Stimulated activated CD8-positive, alpha-beta memory T cell treated with anti-CD3 and anti-CD28 coated beads, Interleukin-4, amount 100 ng/mL, for 24 hours (primary cell): ENCODE measurements at regions not wholly inside any gene's neighbourhood (a gene's known extent, or its start where the extent isn't known, plus 50 kb on each side); places are given as distances from the start of the nearest gene placed in this dataset.
A peak's percentile ranks its signal among the peaks of the same experiment; 100 is the strongest.

Experiments used
- DNase-seq: peaks from one replicate; pipeline ENCODE4 v3.0.0-alpha.2; 2020; ENCODE audit warnings: low read depth

DNA sequence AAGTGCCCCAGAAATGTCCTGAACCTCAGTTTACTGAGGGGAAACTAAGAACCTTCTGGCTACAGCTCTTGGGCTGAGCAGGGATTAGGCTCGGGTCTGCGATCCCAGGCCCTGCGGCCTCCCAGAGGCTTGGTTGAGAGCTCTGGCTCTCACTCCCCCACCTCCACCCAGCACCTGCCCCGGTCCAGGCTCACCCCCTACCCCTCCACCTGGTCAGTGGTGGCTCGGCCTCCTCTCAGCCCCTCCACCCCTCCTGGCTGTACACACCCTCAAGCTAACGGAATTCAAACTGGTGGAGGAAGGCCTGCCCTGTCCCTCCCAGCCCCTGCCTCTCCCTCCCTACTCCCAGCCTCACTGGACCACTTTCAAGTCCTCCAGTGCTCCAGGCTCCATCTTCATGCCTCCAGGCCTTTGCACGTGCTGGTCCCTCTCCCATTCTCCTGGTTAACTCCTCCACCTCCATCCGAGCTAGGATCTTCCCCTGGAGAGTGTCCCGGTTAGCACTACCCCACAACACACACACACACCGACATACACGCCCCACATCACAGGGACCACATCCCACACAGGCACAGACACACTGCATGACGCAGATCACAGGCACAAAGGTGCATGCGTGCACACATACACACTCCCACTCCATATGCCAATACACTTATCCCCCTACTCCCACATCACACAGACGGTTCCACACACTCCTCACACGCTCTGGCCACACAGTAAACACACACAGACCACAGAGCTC lies 130.9 kb downstream of the C9orf50 start:
- no peak for DNase-seq

DNA sequence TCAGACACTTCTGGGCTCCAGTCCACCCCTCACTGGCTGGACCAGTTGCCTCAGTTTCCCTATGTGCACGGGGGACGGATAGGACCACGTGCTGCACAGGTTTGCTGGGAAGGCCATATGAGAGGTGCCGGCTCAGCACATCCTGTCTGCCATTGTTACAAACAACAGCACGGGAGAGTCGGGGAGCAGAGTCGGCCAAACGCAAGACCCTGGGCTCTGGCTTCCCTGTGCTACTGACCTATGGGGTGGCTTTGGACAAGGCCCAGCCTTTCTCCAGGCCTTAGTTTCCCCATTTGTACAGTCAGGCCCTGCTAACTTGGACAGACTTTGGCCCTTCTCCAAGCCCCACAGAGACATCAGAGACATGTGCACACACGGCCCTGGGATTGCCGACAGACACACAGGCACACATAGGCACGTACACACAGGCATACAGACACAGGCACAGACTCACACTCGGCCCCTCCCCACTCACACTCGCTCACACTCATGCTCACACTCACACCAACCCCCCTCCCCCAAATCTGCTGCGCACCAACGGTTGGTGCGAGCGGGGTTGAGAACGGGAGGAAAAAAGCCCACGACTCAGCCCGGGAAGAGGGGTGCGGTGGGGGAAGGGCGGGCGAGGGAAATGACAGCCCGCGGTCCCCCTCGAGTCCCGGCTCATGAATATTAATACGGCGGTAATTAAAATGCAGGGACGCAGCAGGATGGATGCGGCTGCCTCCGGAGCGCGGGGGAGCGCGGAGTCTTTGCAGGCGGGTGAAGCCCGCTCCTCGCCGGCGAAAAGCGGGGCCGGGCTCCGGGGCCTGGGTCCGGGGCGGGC lies 133.0 kb downstream of the C9orf50 start:
- DNase-seq, result peak; percentile 40

DNA sequence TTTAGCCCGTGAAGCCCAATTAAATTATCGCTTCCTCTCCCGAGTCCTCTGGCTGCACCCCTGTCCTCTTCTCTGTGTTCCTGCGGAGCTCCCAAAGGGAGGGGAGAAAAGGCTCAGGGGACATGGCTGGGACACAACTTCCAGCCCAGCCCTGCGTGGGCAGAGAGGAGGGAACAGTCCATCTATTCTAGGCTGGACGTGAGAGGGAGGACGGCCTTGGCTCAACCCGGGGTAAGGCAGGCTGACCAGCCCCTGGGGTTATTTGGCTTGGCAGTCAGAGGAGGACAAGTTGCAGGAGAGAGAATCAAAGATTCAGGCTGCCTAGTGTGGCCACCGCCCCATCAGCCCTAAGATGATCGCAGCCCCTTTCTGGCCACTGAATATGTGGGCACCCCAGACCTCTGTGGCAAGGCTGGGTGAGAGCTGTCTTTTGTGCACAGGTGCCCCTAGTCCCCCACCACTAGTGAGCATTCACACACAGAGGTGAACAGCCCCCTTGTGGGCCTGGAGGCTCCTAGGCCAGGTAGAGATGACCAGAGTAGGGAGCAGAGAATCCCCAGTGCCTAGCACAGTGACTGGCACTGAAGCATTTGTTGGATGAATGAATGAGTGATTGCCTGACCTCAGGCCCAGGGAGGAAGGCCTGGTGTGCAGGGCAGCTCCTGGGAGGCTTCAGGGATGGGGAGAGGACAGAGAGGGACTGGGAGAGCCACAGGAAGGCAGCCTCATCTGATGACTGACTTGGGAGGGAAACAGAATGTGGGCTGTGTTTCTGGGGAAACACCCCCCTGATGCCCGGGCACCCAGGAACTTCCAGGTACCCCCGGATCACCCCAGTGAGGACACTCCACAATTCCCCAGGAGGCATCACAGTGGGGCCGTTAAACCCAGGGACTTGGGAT lies 133.9 kb downstream of the C9orf50 start:
- no peak for DNase-seq

GRCh38 chr9:129485145-129485774 lies 135.6 kb downstream of the C9orf50 start:
- DNase-seq, result no peak

DNA sequence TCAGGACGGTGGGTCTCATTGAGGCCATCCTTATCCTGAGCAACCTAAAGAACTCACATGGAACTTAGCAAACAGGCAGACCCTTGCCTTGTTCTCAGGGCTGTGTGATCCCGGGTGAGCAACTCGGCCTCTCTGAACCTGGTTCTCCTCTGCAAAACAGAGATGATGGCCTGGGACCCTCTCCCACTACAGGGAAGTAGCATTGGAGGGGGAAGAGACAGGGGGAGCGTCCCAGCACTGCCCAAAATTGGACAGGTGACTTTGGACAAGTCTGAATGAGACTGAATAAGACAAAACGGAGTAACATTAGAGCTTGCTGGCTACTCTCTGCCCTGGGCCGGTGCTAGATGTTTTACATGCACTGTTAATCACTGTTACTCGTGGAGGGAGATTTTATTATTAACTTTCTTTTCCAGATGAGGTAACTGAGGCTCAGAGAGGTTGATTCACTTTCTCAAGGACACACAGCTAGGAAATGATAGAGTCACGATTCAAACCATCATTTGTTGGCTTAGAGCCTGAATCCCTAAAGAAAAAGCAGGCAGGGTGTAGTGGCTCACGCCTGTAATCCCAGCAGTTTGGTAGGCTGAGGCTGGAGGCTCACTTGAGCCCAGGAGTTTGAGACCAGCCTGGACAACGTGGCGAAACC lies 136.4 kb downstream of the C9orf50 start:
- DNase-seq, result no peak

DNA sequence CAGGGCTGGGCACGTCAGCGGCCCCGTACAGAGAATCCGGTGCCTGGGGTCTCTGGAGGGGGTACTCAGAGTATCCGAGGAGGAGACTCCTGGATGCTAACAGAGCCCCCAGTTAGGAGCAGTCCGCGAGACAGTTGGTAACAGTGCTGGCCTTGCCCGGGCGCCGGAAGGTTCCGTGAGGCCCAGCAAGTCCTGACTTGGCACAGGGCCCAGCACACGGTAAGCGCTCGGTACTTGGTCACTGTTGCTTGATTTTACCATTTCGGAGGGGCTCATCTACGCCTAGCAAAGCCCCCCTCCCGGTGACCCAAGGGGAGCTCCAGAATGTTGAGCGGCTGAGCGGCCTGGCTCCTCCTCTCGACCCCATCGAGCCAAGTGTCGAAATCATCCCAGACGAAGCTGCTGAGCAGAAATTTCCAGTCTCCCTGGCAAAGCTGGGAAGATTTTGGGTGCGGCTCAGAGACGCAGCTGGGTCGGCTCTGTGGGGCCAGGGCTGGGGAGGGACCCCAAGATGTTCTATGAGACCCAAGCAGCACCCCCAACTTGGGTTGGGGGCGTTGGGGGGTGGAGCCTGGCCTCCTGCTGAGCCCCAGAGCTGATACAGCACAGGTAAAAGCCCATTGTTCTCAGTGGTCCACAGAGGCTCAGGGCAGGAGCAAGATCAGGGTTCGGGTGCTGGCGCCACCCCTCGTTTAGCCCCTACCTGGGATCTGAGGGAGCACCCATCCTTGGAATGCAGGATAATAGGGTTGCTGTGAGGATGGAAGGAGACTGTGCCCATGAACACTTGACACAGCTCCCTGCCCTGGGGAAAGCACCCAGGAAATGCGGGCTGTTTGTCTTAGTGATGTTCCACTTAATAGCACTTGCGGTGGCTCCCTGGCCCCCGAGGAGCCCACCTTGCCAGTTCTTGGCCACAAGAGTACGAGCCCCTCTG lies 137.2 kb downstream of the C9orf50 start:
- DNase-seq, result no peak

- no peak for DNase-seq
These were observed 138.1 kb downstream of the C9orf50 start for GRCh38 chr9:129482521-129483414.

GRCh38 chr9:129481810-129482511 lies 138.9 kb downstream of the C9orf50 start:
- no peak for DNase-seq

GRCh38 chr9:129481424-129481809 lies 139.5 kb downstream of the C9orf50 start:
- no peak for DNase-seq

DNA sequence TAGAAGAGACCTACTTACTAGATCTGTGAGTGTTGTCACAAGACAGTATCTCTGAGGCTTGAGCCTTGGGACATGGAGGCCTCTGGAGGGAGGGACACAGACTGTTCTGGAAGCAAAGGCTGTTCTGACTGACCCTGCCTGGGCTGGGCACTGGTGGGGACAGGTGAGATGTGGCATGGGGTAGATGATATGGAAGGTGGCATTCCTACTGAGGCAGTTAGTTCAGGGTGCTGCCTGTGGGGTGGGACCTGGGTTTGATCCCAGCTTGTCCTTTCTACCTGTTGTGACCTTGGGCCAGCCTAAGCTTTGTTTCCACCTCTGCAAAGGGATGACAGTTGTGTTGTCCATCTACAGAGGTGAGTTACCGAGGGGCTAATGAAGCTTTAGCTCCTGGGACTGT lies 140.2 kb downstream of the C9orf50 start:
- DNase-seq, result no peak

DNA sequence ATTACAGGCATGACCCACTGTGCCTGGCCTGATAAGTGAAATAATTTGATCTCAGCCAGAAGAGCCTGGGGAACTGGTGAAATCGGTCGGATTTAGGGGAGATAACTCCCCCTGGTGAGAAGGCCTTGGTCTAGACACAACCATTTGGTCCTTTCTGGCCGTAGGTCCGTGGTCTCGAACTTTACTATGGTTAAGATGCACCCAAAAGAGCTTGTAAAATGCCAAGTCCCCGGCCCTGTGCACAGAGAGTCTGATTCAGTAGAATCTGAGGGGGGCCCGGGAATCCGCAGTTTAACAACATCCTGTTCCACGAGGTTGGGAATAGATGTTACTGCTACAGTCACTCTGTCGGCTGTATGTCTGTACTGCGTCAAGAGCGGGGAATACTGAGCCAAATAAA lies 140.7 kb downstream of the C9orf50 start:
- no peak for DNase-seq

GRCh38 chr9:129479631-129480011 lies 141.3 kb downstream of the C9orf50 start:
- no peak for DNase-seq

GRCh38 chr9:129478961-129479630 lies 141.8 kb downstream of the C9orf50 start:
- no peak for DNase-seq

GRCh38 chr9:129478461-129478860 lies 142.4 kb downstream of the C9orf50 start:
- no peak for DNase-seq

DNA sequence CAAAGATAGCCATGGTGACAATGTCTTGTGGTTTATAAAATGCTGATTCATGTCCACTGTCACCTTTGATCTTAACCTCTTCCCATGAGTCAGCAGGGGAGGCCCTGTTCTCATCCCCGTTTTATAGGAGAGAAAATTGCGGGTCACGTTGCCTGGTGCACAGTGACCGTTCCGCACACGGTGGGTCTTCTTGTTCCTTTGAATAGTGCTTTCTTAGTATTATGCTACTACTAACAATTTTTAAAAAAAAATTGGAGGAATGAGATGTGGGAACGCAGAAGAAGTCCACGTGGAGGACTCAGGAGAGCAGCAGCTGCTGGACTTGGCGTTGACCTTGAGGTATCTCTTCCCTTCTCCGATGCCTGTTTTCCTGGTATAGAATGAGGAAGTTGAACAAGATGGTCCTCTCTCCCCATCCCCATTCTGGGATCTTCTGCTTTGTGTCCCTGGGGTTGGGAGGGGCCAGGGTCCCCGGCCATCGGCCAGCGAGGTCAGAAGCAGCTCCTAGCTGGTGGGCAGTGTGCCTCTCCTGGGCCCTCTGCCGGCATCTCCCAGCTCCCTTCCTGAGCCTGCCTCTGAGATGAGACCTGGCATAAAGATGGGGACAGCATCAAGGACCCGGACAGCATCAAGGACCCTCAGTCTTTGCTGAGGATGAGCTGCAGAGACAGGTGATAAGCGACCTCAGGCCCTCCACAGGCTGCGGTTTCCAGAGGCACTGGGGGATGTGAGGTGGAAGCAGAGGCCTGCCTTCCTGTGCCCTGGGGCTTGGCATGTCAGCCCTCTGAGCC lies 143.9 kb downstream of the C9orf50 start:
- DNase-seq, result no peak

- no peak for DNase-seq
These were observed 146.0 kb downstream of the C9orf50 start for GRCh38 chr9:129474740-129475404.
